ENCODE measurements at regions not wholly inside any gene's neighbourhood (a gene's known extent, or its start where the extent isn't known, plus 50 kb on each side); places are given as distances from the start of the nearest gene placed in this dataset.

DNA sequence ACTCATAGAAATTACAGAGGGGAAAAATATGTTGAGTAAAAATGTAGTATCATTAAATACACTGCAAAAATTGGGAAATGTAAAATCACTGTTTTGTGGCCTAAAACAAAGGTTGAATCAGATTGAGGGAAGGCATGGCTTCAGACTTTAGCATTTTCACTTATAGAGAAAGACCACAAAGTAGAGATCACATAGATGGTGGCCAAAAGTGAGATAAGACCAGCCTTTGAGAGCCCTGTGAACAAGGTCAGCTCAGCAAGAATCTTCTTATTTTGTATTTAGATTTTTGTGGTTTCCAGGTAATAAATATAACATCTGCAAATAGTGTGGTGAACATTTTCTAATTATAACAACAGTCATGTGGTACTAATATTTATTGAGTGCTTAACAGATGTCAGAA is 544.8 kb upstream of the DPPA4 start:
- no peak overlapping the region for H3K27ac ChIP-seq (ENCODE audit: low read depth, low read length)
- H3K36me3 Mint-ChIP-seq (ENCODE audit: low read depth): peaks cover 6% of the 10 kb centered on the region
- no peaks in the 10 kb centered on the region for H3K27me3 ChIP-seq (ENCODE audit: control insufficient read depth, insufficient read depth, low read length, poor library complexity, severe bottlenecking)
- DNase-seq: no peak
- no peaks in the 10 kb centered on the region for H3K36me3 ChIP-seq (ENCODE audit: control insufficient read depth, insufficient read depth, low read length)
- H3K27ac Mint-ChIP-seq: no peak overlapping the region
- TF ChIP-seq, protein P1, sequence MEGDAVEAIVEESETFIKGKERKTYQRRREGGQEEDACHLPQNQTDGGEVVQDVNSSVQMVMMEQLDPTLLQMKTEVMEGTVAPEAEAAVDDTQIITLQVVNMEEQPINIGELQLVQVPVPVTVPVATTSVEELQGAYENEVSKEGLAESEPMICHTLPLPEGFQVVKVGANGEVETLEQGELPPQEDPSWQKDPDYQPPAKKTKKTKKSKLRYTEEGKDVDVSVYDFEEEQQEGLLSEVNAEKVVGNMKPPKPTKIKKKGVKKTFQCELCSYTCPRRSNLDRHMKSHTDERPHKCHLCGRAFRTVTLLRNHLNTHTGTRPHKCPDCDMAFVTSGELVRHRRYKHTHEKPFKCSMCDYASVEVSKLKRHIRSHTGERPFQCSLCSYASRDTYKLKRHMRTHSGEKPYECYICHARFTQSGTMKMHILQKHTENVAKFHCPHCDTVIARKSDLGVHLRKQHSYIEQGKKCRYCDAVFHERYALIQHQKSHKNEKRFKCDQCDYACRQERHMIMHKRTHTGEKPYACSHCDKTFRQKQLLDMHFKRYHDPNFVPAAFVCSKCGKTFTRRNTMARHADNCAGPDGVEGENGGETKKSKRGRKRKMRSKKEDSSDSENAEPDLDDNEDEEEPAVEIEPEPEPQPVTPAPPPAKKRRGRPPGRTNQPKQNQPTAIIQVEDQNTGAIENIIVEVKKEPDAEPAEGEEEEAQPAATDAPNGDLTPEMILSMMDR (conservative IDR thresholded peaks at IDR 0.05): no peak
- peaks cover 28% of the 10 kb centered on the region for H3K9me3 Mint-ChIP-seq
- H3K4me3 ChIP-seq (ENCODE audit: low read length): no peak overlapping the region
- H3K9ac ChIP-seq (ENCODE audit: extremely low read depth, low read length, poor library complexity, severe bottlenecking): no peak overlapping the region
- peaks cover 16% of the 10 kb centered on the region for H3K9me3 ChIP-seq (ENCODE audit: control insufficient read depth, low read length)
- no peaks in the 10 kb centered on the region for H3K4me1 ChIP-seq (ENCODE audit: control insufficient read depth, insufficient read depth, low read length)
- H3K4me3 Mint-ChIP-seq: no peak overlapping the region
- no peaks in the 10 kb centered on the region for H3K4me1 Mint-ChIP-seq
- no peaks in the 10 kb centered on the region for H3K27me3 Mint-ChIP-seq (ENCODE audit: insufficient read depth)

GRCh38 chr3:109887293-109887692 is 549.9 kb upstream of the DPPA4 start:
- Mint-ChIP-seq H3K36me3 (ENCODE audit: low read depth) (peaks cover 6% of the 10 kb centered on the region), H3K4me3 (no peak overlapping the region), H3K27ac (no peak overlapping the region), H3K27me3 (ENCODE audit: insufficient read depth) (no peaks in the 10 kb centered on the region), H3K4me1 (no peaks in the 10 kb centered on the region), H3K9me3 (peaks cover 27% of the 10 kb centered on the region)
- WGBS, 2 experiments (ENCODE audit: insufficient coverage in 1 of 2, insufficient read length in 1 of 2): 92 to 94% methylated on average over 2 of the region's 2 CpGs
- no peak overlapping the region for H3K27ac ChIP-seq (ENCODE audit: low read depth, low read length)
- no peaks in the 10 kb centered on the region for H3K27me3 ChIP-seq (ENCODE audit: control insufficient read depth, insufficient read depth, low read length, poor library complexity, severe bottlenecking)
- no peak overlapping the region for H3K4me3 ChIP-seq (ENCODE audit: low read length)
- peaks cover 22% of the 10 kb centered on the region for H3K9me3 ChIP-seq (ENCODE audit: control insufficient read depth, low read length)
- H3K9ac ChIP-seq (ENCODE audit: extremely low read depth, low read length, poor library complexity, severe bottlenecking): no peak overlapping the region
- H3K36me3 ChIP-seq (ENCODE audit: control insufficient read depth, insufficient read depth, low read length): no peaks in the 10 kb centered on the region
- no peaks in the 10 kb centered on the region for H3K4me1 ChIP-seq (ENCODE audit: control insufficient read depth, insufficient read depth, low read length)
- DNase-seq: no peak
- TF ChIP-seq, protein P1 (conservative IDR thresholded peaks at IDR 0.05): no peak

GRCh38 chr3:109888026-109888425 is 550.7 kb upstream of the DPPA4 start:
- peaks cover 15% of the 10 kb centered on the region for H3K9me3 ChIP-seq (ENCODE audit: control insufficient read depth, low read length)
- TF ChIP-seq, protein P1 (conservative IDR thresholded peaks at IDR 0.05): no peak
- no peaks in the 10 kb centered on the region for H3K27me3 Mint-ChIP-seq (ENCODE audit: insufficient read depth)
- H3K9me3 Mint-ChIP-seq: peaks cover 20% of the 10 kb centered on the region
- no peak overlapping the region for H3K27ac Mint-ChIP-seq
- H3K36me3 ChIP-seq (ENCODE audit: control insufficient read depth, insufficient read depth, low read length): no peaks in the 10 kb centered on the region
- no peaks in the 10 kb centered on the region for H3K27me3 ChIP-seq (ENCODE audit: control insufficient read depth, insufficient read depth, low read length, poor library complexity, severe bottlenecking)
- no peak overlapping the region for H3K27ac ChIP-seq (ENCODE audit: low read depth, low read length)
- no peak overlapping the region for H3K9ac ChIP-seq (ENCODE audit: extremely low read depth, low read length, poor library complexity, severe bottlenecking)
- H3K4me3 Mint-ChIP-seq: no peak overlapping the region
- no peak for DNase-seq
- H3K4me1 Mint-ChIP-seq: no peaks in the 10 kb centered on the region
- no peaks in the 10 kb centered on the region for H3K4me1 ChIP-seq (ENCODE audit: control insufficient read depth, insufficient read depth, low read length)
- peaks cover 6% of the 10 kb centered on the region for H3K36me3 Mint-ChIP-seq (ENCODE audit: low read depth)
- no peak overlapping the region for H3K4me3 ChIP-seq (ENCODE audit: low read length)

Measured in endodermal cell (in vitro differentiated cells).